ENCODE measurements at regions not wholly inside any gene's neighbourhood (a gene's known extent, or its start where the extent isn't known, plus 50 kb on each side); places are given as distances from the start of the nearest gene placed in this dataset.

- peak; percentile 28 for DNase-seq
- no peak for ATAC-seq
- intact Hi-C loops (cut with DNase I) = no loop called here
Measured at GRCh38 chr15:66932634-66933024, 132.8 kb upstream of the SMAD3 start.

GRCh38 chr15:66933932-66934867 lies 131.2 kb upstream of the SMAD3 start:
- Histone ChIP-seq H3K4me3 (no peak overlapping the region), H3K4me1 (peaks cover 20% of the 10 kb centered on the region), H3K27me3 (no peaks in the 10 kb centered on the region), H3K27ac (no peak overlapping the region), H3K36me3 (no peaks in the 10 kb centered on the region), H3K9me3 (no peaks in the 10 kb centered on the region)
- TF ChIP-seq CTCF (IDR thresholded peaks at IDR 0.05) = no peak
- ATAC-seq (no peak), DNase-seq (peak; percentile 41)
- intact Hi-C loops (cut with DNase I) = no loop called here

More at GRCh38 chr15:66932634-66933024, 132.8 kb upstream of the SMAD3 start:
- no peak overlapping the region for H3K4me3 ChIP-seq
- peaks cover 20% of the 10 kb centered on the region for H3K4me1 ChIP-seq
- no peaks in the 10 kb centered on the region for H3K9me3 ChIP-seq
- no peak for TF ChIP-seq CTCF (IDR thresholded peaks at IDR 0.05)
- no peaks in the 10 kb centered on the region for H3K27me3 ChIP-seq
- H3K27ac ChIP-seq = no peak overlapping the region
- no peaks in the 10 kb centered on the region for H3K36me3 ChIP-seq

- ATAC-seq = no peak
- no peaks in the 10 kb centered on the region for H3K36me3 ChIP-seq
- no peaks in the 10 kb centered on the region for H3K27me3 ChIP-seq
- no peak for DNase-seq
- intact Hi-C loops (cut with DNase I) = no loop called here
- no peaks in the 10 kb centered on the region for H3K9me3 ChIP-seq
- H3K4me3 ChIP-seq = no peak overlapping the region
- TF ChIP-seq CTCF (IDR thresholded peaks at IDR 0.05) = no peak
- H3K27ac ChIP-seq = no peak overlapping the region
- peaks cover 20% of the 10 kb centered on the region for H3K4me1 ChIP-seq
Measured at GRCh38 chr15:66934868-66935520, 130.4 kb upstream of the SMAD3 start.

- ATAC-seq (no peak), DNase-seq (no peak)
- intact Hi-C loops (cut with DNase I) = no loop called here
- H3K27ac ChIP-seq = no peak overlapping the region
- TF ChIP-seq CTCF (IDR thresholded peaks at IDR 0.05) = no peak
- no peaks in the 10 kb centered on the region for H3K9me3 ChIP-seq
- H3K27me3 ChIP-seq = no peaks in the 10 kb centered on the region
- H3K4me1 ChIP-seq = peaks cover 20% of the 10 kb centered on the region
- peak overlapping the region; percentile 42 for H3K4me3 ChIP-seq
- no peaks in the 10 kb centered on the region for H3K36me3 ChIP-seq
Measured at GRCh38 chr15:66935688-66936087, 129.7 kb upstream of the SMAD3 start.

- intact Hi-C loops (cut with DNase I) = no loop called here
- Histone ChIP-seq H3K4me3 (peak overlapping the region; percentile 42), H3K4me1 (peaks cover 20% of the 10 kb centered on the region), H3K27ac (peak overlapping the region; percentile 51), H3K36me3 (no peaks in the 10 kb centered on the region), H3K27me3 (no peaks in the 10 kb centered on the region), H3K9me3 (no peaks in the 10 kb centered on the region)
- no peak for TF ChIP-seq CTCF (IDR thresholded peaks at IDR 0.05)
- ATAC-seq = peak; percentile 33
- no peak for DNase-seq
Measured at GRCh38 chr15:66936109-66936860, 129.1 kb upstream of the SMAD3 start.
